NT2/D1 (cell line): ENCODE measurements at regions not wholly inside any gene's neighbourhood (a gene's known extent, or its start where the extent isn't known, plus 50 kb on each side); places are given as distances from the start of the nearest gene placed in this dataset.

Experiments used
- DNase-seq: peaks from one replicate; pipeline ENCODE4 v3.0.0-alpha.2; 2011; ENCODE audit warnings: low read depth, low spot score
- H3K27me3 ChIP-seq: 2 replicates; pipeline ENCODE4 v1.6.0; 2011; ENCODE audit warnings: mild to moderate bottlenecking; ENCODE audit not compliant: insufficient read length, insufficient read depth
- H3K36me3 ChIP-seq: 2 replicates; pipeline ENCODE4 v1.6.1; 2011; ENCODE audit warnings: mild to moderate bottlenecking, low read length, mixed read lengths; ENCODE audit not compliant: insufficient read depth, insufficient read length
- H3K4me1 ChIP-seq: 2 replicates; pipeline ENCODE4 v1.5.1; 2011; ENCODE audit not compliant: insufficient read depth, insufficient read length
- H3K4me3 ChIP-seq: 2 replicates; pipeline ENCODE4 v1.5.1; 2011; ENCODE audit warnings: low read depth; ENCODE audit not compliant: insufficient read length
- H3K9ac ChIP-seq: 2 replicates; pipeline ENCODE4 v1.6.0; 2011; ENCODE audit warnings: low read depth; ENCODE audit not compliant: insufficient read length
- H3K9me3 ChIP-seq: 2 replicates; pipeline ENCODE4 v1.5.1; 2011; ENCODE audit warnings: mild to moderate bottlenecking, low read length; ENCODE audit not compliant: insufficient read depth
- SUZ12 ChIP-seq: IDR thresholded peaks from 2 replicates; pipeline ENCODE4 v1.6.1; 2011; ENCODE audit not compliant: insufficient read length, insufficient read depth; ENCODE audit errors: extremely low read depth
- YY1 ChIP-seq: IDR thresholded peaks from 2 replicates; pipeline ENCODE4 v1.6.1; 2011; ENCODE audit not compliant: insufficient read length, insufficient read depth
- ZNF274 ChIP-seq: IDR thresholded peaks from 2 replicates; pipeline ENCODE4 v1.6.1; 2011; ENCODE audit warnings: mild to moderate bottlenecking, low read depth, low read length

DNA sequence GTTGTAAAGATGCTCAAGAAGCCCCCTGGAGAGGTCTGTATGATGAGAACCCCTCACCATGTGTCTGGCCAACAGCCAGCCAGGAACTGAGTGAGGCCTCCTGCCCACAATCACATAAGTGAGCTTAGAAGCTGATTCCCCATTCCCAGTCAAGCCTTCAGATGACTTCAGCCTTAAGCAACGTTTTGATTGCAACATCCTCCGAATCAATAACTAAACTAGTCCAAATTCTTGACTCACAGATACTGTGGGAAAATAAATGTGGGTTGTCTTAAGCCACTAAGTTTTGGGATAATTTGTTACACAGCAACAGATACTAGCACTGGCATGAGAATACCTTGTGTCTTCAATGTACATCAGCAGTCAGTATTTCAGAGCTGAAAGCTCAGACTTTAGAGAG, 54.5 kb upstream of the HS3ST4 start:
- Histone ChIP-seq H3K4me3 (no peak overlapping the region), H3K4me1 (no peaks in the 10 kb centered on the region), H3K36me3 (no peaks in the 10 kb centered on the region), H3K27me3 (no peaks in the 10 kb centered on the region), H3K9me3 (no peaks in the 10 kb centered on the region), H3K9ac (no peak overlapping the region)
- no peak for DNase-seq
- TF ChIP-seq ZNF274, result no peak
- TF ChIP-seq SUZ12, result no peak
- no peak for TF ChIP-seq YY1

DNA sequence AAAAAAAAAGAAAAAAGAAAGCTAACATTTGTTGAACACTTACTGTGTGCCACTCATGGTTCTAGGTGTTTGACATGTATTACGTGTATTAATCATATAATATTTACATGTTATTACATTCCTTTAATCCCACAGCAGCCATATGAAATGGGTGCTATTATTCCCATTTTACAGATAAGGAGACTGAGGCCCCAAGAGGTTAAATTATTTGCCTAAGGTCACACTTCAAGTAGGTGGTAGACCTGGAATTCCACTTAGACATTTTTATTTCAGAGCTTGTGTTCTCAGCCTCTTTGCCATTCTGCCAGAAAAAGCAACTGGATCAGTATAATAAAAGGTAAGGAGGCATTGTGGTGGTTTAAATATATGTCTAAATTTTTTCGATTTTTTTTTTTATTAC, 55.1 kb upstream of the HS3ST4 start:
- no peaks in the 10 kb centered on the region for H3K27me3 ChIP-seq
- no peaks in the 10 kb centered on the region for H3K4me1 ChIP-seq
- H3K9ac ChIP-seq, result no peak overlapping the region
- H3K36me3 ChIP-seq, result no peaks in the 10 kb centered on the region
- TF ChIP-seq ZNF274 (no peak), SUZ12 (no peak), YY1 (no peak)
- H3K4me3 ChIP-seq, result no peak overlapping the region
- DNase-seq, result no peak
- H3K9me3 ChIP-seq, result no peaks in the 10 kb centered on the region

DNA sequence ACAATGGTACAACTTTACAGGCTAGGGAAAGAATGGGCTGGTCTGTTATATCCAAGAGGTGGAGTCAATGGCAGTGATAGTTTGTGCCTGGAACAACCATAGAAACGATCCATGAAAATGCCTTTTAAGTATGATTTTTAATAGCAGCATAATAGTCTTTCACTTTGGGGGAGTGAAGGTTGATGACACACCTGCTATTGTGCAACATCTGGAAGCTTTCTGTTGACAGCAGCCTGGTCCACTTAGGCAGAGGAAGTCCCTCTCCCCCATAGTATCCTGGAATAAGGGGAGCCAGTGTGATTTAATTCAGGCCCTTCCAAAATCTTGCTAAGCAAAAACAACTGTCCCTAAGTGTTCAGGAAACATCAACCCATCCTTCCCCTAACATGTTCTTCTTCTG, 56.3 kb upstream of the HS3ST4 start:
- H3K36me3 ChIP-seq, result no peaks in the 10 kb centered on the region

DNA sequence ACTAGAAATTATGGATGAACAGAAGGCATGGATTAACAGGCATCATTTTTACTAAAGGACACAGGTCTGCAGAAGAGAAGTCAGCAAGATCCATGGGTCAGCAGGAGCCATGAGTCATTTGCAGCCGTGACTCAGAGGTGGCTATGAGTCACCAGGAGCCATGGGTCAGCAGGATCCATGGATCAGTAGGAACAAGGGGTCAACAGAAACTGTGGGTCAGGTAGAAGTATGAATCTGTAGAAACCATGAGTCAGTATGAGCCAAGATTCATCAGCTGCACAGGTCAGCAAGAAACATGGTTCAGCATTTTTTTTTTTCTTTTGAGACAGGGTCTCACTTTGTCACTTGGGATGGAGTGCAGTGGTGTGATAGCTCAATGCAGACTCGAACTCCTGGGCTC, 58.2 kb upstream of the HS3ST4 start:
- TF ChIP-seq ZNF274 (no peak), YY1 (no peak), SUZ12 (no peak)
- Histone ChIP-seq H3K4me3 (no peak overlapping the region), H3K9ac (no peak overlapping the region), H3K36me3 (no peaks in the 10 kb centered on the region), H3K4me1 (no peaks in the 10 kb centered on the region), H3K9me3 (0 out of 2 replicates have a peak, but pooled peaks cover 4% of the 10 kb centered on the region), H3K27me3 (no peaks in the 10 kb centered on the region)
- no peak for DNase-seq

More for the DNA sequence above, 56.3 kb upstream of the HS3ST4 start:
- H3K4me3 ChIP-seq, result no peak overlapping the region
- no peak for DNase-seq
- no peaks in the 10 kb centered on the region for H3K9me3 ChIP-seq
- H3K9ac ChIP-seq, result no peak overlapping the region
- no peaks in the 10 kb centered on the region for H3K4me1 ChIP-seq
- no peaks in the 10 kb centered on the region for H3K27me3 ChIP-seq
- TF ChIP-seq SUZ12 (no peak), ZNF274 (no peak), YY1 (no peak)

DNA sequence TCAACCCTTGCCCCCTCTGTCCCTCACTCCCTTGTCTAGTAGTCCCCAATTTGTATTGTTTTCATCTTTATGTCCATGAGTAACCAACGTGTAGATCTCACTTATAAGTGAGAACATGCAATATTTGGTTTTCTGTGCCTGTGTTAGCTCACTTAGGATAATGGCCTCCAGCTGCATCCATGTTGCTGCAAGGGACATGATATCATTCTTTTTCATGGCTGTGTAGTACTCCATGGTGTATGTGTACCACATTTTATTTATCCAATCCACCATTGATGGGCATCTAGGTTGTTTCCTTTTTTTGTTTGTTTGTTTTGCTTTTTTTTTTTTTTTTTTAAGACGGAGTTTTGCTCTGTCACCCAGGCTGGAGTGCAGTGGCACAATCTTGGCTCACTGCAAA, 63.0 kb upstream of the HS3ST4 start:
- H3K27me3 ChIP-seq, result no peaks in the 10 kb centered on the region
- TF ChIP-seq ZNF274 (no peak), YY1 (no peak), SUZ12 (no peak)
- no peak for DNase-seq
- no peak overlapping the region for H3K9ac ChIP-seq
- H3K4me1 ChIP-seq, result no peaks in the 10 kb centered on the region
- H3K4me3 ChIP-seq, result no peak overlapping the region
- H3K36me3 ChIP-seq, result no peaks in the 10 kb centered on the region
- 0 out of 2 replicates have a peak, but pooled peaks cover 14% of the 10 kb centered on the region for H3K9me3 ChIP-seq

DNA sequence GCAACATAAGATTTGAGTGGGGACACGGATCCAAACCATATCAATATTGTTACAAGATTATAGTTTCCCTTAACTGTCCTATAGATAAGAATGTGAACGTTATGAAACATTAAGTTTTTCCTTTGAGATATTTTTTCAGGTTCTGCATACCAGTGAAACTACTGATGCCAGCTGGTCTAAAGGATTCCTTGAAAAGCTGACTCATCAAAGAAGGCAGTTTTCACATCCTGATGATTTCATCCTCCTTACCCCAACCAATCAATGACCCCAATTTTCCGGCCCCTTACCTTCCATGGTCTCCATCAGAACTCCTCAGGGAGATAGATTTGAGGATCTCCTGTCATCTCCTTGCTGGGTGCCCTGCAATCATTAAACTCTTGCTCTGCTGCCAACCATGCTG, 64.1 kb upstream of the HS3ST4 start:
- no peaks in the 10 kb centered on the region for H3K36me3 ChIP-seq
- TF ChIP-seq ZNF274 (no peak), YY1 (no peak), SUZ12 (no peak)

DNA sequence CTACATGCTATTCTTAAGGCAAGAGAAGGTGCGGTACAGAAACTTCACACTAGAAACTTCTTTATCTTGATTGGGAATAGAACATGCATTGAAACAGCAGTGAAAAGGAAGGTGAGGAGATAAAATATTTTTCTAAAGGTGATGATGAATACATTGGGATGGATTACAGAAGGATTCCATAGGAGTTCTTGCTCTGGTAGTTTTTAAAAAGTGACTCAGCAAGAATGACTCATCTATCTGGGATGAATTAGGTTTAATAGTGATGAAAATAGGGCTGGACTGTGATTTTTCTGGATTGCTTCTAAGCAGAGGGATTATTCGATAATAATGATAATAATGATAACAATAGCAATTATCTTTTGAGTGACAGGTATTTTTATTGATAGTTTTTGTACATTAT, 65.6 kb upstream of the HS3ST4 start:
- no peak for DNase-seq
- no peak overlapping the region for H3K4me3 ChIP-seq

More for the DNA sequence above, 64.1 kb upstream of the HS3ST4 start:
- H3K4me3 ChIP-seq, result no peak overlapping the region
- H3K9ac ChIP-seq, result no peak overlapping the region
- no peaks in the 10 kb centered on the region for H3K4me1 ChIP-seq
- H3K27me3 ChIP-seq, result no peaks in the 10 kb centered on the region
- 0 out of 2 replicates have a peak, but pooled peaks cover 14% of the 10 kb centered on the region for H3K9me3 ChIP-seq
- DNase-seq, result no peak

More for the DNA sequence above, 65.6 kb upstream of the HS3ST4 start:
- no peaks in the 10 kb centered on the region for H3K27me3 ChIP-seq
- H3K9me3 ChIP-seq, result 0 out of 2 replicates have a peak, but pooled peaks cover 14% of the 10 kb centered on the region
- H3K4me1 ChIP-seq, result no peaks in the 10 kb centered on the region
- no peak overlapping the region for H3K9ac ChIP-seq
- no peaks in the 10 kb centered on the region for H3K36me3 ChIP-seq
- TF ChIP-seq SUZ12 (no peak), ZNF274 (no peak), YY1 (no peak)
